ENCODE measurements at regions not wholly inside any gene's neighbourhood (a gene's known extent, or its start where the extent isn't known, plus 50 kb on each side); places are given as distances from the start of the nearest gene placed in this dataset.

DNA sequence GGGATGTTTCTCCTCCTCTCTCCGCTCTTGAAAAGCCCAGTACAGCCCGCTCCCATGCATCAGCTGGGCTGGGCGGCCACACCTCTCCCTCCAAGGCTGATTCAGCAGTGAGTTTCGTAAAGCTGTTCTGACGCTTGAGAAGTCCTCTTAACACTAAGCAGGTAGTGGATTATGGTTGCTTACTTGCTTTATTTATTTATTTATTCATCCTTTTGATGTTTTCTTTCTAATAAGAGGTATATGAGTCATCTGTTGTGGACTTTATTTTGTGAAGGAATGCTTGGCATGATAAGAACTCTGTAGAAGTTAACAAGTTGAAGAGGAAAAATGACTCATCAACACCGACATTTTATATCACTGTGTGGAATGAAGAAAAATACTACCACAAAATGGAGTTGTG, 285.0 kb downstream of the SQOR start:
- intact Hi-C loops (cut with DNase I) = no loop called here
- Histone ChIP-seq H3K9me3 (no peaks in the 10 kb centered on the region), H3K27ac (no peak overlapping the region), H3K4me3 (no peak overlapping the region), H3K27me3 (no peaks in the 10 kb centered on the region), H3K36me3 (no peaks in the 10 kb centered on the region), H3K4me1 (peaks cover 0 to 2% of the 10 kb centered on the region in 2 donors)
- TF ChIP-seq, protein P1, sequence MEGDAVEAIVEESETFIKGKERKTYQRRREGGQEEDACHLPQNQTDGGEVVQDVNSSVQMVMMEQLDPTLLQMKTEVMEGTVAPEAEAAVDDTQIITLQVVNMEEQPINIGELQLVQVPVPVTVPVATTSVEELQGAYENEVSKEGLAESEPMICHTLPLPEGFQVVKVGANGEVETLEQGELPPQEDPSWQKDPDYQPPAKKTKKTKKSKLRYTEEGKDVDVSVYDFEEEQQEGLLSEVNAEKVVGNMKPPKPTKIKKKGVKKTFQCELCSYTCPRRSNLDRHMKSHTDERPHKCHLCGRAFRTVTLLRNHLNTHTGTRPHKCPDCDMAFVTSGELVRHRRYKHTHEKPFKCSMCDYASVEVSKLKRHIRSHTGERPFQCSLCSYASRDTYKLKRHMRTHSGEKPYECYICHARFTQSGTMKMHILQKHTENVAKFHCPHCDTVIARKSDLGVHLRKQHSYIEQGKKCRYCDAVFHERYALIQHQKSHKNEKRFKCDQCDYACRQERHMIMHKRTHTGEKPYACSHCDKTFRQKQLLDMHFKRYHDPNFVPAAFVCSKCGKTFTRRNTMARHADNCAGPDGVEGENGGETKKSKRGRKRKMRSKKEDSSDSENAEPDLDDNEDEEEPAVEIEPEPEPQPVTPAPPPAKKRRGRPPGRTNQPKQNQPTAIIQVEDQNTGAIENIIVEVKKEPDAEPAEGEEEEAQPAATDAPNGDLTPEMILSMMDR (IDR thresholded peaks at IDR 0.05) = no peak
- no peak for DNase-seq (ENCODE audit: low spot score in 2 of 2)

DNA sequence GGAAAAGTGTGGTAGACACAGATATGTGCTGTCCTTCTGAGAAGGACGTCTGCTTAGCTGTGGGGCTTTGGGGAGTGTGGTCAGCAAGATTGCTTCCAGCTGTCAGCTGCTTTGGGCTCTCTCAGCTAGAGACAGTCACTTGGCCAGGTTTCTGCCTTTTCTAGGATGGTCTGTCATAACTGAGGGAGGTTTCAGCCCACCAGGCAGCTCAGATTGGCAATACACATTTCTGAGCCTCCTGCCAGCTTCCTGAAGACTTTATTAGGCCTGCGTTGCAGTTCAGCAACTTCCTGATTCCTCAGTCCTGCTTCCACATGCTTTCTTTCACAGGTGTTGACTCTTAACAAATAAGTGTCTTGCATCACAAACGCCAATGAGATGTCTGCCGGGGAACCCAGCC, 286.5 kb downstream of the SQOR start:
- Histone ChIP-seq H3K4me3 (no peak overlapping the region), H3K36me3 (no peaks in the 10 kb centered on the region), H3K27ac (no peak overlapping the region), H3K4me1 (peaks cover 0 to 2% of the 10 kb centered on the region in 2 donors), H3K9me3 (no peaks in the 10 kb centered on the region), H3K27me3 (no peaks in the 10 kb centered on the region)
- intact Hi-C loops (cut with DNase I) = no loop called here
- DNase-seq (ENCODE audit: low spot score in 2 of 2) = no peak
- TF ChIP-seq, protein P1 (IDR thresholded peaks at IDR 0.05) = no peak

DNA sequence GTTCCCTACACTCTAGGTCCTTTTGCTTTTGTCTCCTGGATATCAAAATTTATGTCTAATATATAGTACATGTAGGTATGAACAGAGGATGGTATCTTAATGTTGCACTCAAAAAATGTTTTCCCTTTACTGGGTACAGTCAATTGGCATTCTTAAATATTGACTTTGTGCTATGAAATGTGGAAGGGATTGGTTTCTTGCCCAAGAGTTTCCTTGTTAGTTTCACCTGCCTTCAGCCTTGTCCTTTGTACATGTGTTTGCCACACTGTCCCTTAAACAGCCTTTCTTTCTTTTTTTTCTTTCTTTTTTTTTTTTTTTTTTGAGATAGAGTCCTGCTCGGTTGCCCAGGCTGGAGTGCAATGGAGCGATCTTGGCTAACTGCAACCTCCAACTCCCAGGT, 287.1 kb downstream of the SQOR start:
- Histone ChIP-seq H3K9me3 (no peaks in the 10 kb centered on the region), H3K27me3 (no peaks in the 10 kb centered on the region), H3K27ac (no peak overlapping the region), H3K4me3 (no peak overlapping the region), H3K36me3 (no peaks in the 10 kb centered on the region), H3K4me1 (peaks cover 0 to 2% of the 10 kb centered on the region in 2 donors)
- DNase-seq (ENCODE audit: low spot score in 2 of 2) = no peak
- intact Hi-C loops (cut with DNase I) = no loop called here
- TF ChIP-seq, protein P1 (IDR thresholded peaks at IDR 0.05) = no peak

DNA sequence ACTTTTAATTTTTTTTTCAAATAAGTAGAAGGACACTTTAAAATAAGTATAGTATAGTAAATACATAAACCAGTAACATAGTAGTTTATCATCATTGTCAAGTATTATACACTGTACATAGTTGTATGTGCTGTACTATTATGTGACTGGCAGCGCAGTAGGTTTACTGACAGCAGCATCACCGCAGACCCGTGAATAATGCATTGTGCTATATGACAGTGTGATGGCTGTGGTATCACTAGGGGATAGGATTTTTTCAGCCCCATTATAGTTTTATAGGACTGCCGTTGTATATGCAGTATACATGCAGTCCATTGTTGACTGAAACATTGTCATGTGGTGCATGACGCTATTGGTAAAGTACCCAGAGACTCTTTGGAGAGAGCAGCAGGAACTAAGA, 306.5 kb downstream of the SQOR start:
- intact Hi-C loops (cut with DNase I) = no loop called here
- Histone ChIP-seq H3K4me1 (no peaks in the 10 kb centered on the region), H3K4me3 (no peak overlapping the region), H3K27ac (no peak overlapping the region), H3K36me3 (no peaks in the 10 kb centered on the region), H3K9me3 (no peaks in the 10 kb centered on the region), H3K27me3 (no peaks in the 10 kb centered on the region)
- DNase-seq (ENCODE audit: low spot score in 2 of 2) = no peak
- TF ChIP-seq, protein P1 (IDR thresholded peaks at IDR 0.05) = no peak

DNA sequence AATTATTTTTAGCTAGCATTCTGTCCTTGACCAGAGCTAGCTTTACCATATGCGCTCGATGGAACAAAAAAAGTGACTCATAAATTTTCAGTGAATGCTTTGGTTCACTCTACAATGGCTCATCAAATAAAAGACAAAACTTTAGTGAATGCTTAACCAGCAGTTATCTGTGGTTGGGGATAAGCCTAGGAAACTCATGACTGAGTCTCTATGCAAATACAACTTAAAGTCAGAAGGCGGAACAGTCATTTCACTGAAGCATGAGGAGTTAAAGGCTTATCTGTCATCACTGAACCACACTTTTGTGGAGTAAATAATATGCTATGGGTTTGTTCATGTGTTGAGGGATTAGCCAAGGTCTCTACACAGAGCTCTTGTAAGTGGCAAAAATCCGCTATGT, 308.4 kb downstream of the SQOR start:
- TF ChIP-seq, protein P1 (IDR thresholded peaks at IDR 0.05) = no peak
- Histone ChIP-seq H3K36me3 (no peaks in the 10 kb centered on the region), H3K9me3 (no peaks in the 10 kb centered on the region), H3K27ac (no peak overlapping the region), H3K4me3 (no peak overlapping the region), H3K27me3 (no peaks in the 10 kb centered on the region), H3K4me1 (no peaks in the 10 kb centered on the region)
- intact Hi-C loops (cut with DNase I) = no loop called here
- no peak for DNase-seq (ENCODE audit: low spot score in 2 of 2)

DNA sequence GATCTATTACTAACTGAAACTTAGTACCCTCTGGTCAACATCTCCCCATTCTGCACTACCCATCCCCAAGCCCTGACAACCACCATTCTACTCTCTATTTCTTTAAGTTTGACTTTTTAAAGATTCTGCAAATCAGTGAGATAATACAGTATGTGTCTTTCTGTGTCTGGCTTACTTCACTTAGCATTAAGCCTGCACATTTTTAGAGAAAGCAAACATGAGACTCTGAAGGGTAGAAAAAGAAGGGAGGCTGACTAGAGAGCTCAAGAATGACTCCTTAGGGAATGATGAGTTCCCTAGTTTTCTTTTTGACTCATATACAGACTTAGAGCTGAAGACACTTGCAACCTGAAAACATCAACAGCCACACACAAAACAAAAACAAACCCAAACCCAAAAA, 311.3 kb downstream of the SQOR start:
- TF ChIP-seq, protein P1 (IDR thresholded peaks at IDR 0.05) = no peak
- H3K27ac ChIP-seq = no peak overlapping the region
- H3K36me3 ChIP-seq = no peaks in the 10 kb centered on the region
- intact Hi-C loops (cut with DNase I) = no loop called here
- no peaks in the 10 kb centered on the region for H3K4me1 ChIP-seq
- H3K9me3 ChIP-seq = no peaks in the 10 kb centered on the region
- no peak for DNase-seq (ENCODE audit: low spot score in 2 of 2)
- no peaks in the 10 kb centered on the region for H3K27me3 ChIP-seq
- no peak overlapping the region for H3K4me3 ChIP-seq
